HEK293 (cell line): ENCODE measurements at regions not wholly inside any gene's neighbourhood (a gene's known extent, or its start where the extent isn't known, plus 50 kb on each side); places are given as distances from the start of the nearest gene placed in this dataset.

Source experiments
- CTCF ChIA-PET: fragments of 350-600 bp; formaldehyde crosslinking; extraction: SDS; loops from one replicate; lab custom pipeline; 2021; ENCODE audit warnings: antibody characterized with exemption; lab: Yijun Ruan, JAX
- POLR2A ChIA-PET: fragments of 300-600 bp; formaldehyde crosslinking; extraction: SDS; loops from one replicate; lab custom pipeline; 2020; ENCODE audit warnings: antibody characterized with exemption, inconsistent platforms; lab: Yijun Ruan, JAX
- H3K27ac ChIP-seq: fragments of 200-500 bp; sonication (Bioruptor generic); 2 replicates; pipeline ENCODE4 v1.5.1; 2014; ENCODE audit warnings: low read depth, low read length, control low read depth, inconsistent platforms; ENCODE audit errors: extremely low read depth
- H3K36me3 ChIP-seq, 2 experiments: fragments of 200-500 bp in 1 of 2; sonication (Bioruptor generic) in 1 of 2; 1 replicate in 1 of 2; 2 replicates in 1 of 2; pipeline ENCODE4 v1.5.1; 2014 to 2017; ENCODE audit warnings: inconsistent platforms in 2 of 2, low read length in 2 of 2; ENCODE audit not compliant: control insufficient read depth in 2 of 2, insufficient read depth in 1 of 2
- H3K4me1 ChIP-seq: fragments of 200-500 bp; sonication (Bioruptor generic); 2 replicates; pipeline ENCODE4 v1.5.1; 2014; ENCODE audit warnings: mild to moderate bottlenecking, low read length, inconsistent platforms; ENCODE audit not compliant: control insufficient read depth, insufficient read depth
- H3K4me3 ChIP-seq: 2 replicates; pipeline ENCODE4 v1.5.1; 2011; ENCODE audit warnings: low read depth, mild to moderate bottlenecking, control low read depth, low read length, moderate library complexity
- H3K9me3 ChIP-seq: fragments of 200-500 bp; sonication (Bioruptor generic); 2 replicates; pipeline ENCODE4 v1.5.1; 2014; ENCODE audit warnings: low read depth, low read length, inconsistent platforms; ENCODE audit not compliant: control insufficient read depth, insufficient read depth
- BCL11A ChIP-seq: fragments of 450-650 bp; formaldehyde crosslinking; IDR thresholded peaks from 2 replicates; pipeline ENCODE4 v1.5.1; 2016; ENCODE audit warnings: low read depth, missing biosample characterization, missing genetic modification characterization
- MZF1 ChIP-seq: fragments of 450-650 bp; formaldehyde crosslinking; IDR thresholded peaks from 2 replicates; pipeline ENCODE4 v1.5.1; 2017; ENCODE audit warnings: missing biosample characterization, missing genetic modification characterization, borderline replicate concordance
- ZBTB1 ChIP-seq: fragments of 450-650 bp; formaldehyde crosslinking; IDR thresholded peaks from 2 replicates; pipeline ENCODE4 v1.5.1; 2016; ENCODE audit warnings: missing biosample characterization, missing genetic modification characterization
- ZBTB17 ChIP-seq: fragments of 450-650 bp; formaldehyde crosslinking; IDR thresholded peaks from 2 replicates; pipeline ENCODE4 v1.5.1; 2016; ENCODE audit warnings: missing biosample characterization, missing genetic modification characterization
- ZIC2 ChIP-seq: fragments of 450-650 bp; formaldehyde crosslinking; IDR thresholded peaks from 2 replicates; pipeline ENCODE4 v1.5.1; 2016; ENCODE audit warnings: missing biosample characterization, missing genetic modification characterization
- ZNF140 ChIP-seq: fragments of 450-650 bp; formaldehyde crosslinking; IDR thresholded peaks from 2 replicates; pipeline ENCODE4 v1.5.1; 2016; ENCODE audit warnings: missing biosample characterization, missing genetic modification characterization
- ZNF311 ChIP-seq: fragments of 450-650 bp; formaldehyde crosslinking; IDR thresholded peaks from 2 replicates; pipeline ENCODE4 v1.5.1; 2017; ENCODE audit warnings: missing biosample characterization, missing genetic modification characterization, borderline replicate concordance
- ZNF544 ChIP-seq: fragments of 450-650 bp; formaldehyde crosslinking; IDR thresholded peaks from 2 replicates; pipeline ENCODE4 v1.5.0; 2017; ENCODE audit warnings: missing biosample characterization, missing genetic modification characterization
- ZNF623 ChIP-seq: fragments of 450-650 bp; formaldehyde crosslinking; IDR thresholded peaks from 2 replicates; pipeline ENCODE4 v1.5.1; 2016; ENCODE audit warnings: missing biosample characterization, missing genetic modification characterization
- ZNF747 ChIP-seq: fragments of 450-650 bp; formaldehyde crosslinking; IDR thresholded peaks from 2 replicates; pipeline ENCODE4 v1.5.1; 2016; ENCODE audit warnings: missing biosample characterization, missing genetic modification characterization
- ZNF776 ChIP-seq: fragments of 450-650 bp; formaldehyde crosslinking; IDR thresholded peaks from 2 replicates; pipeline ENCODE4 v1.5.0; 2017; ENCODE audit warnings: missing biosample characterization, missing genetic modification characterization, borderline replicate concordance
- ZNF785 ChIP-seq: fragments of 450-650 bp; formaldehyde crosslinking; IDR thresholded peaks from 2 replicates; pipeline ENCODE4 v1.5.1; 2016; ENCODE audit warnings: missing biosample characterization, missing genetic modification characterization
- TF ChIP-seq, protein P1 (sequence below): fragments of 450-650 bp; formaldehyde crosslinking; IDR thresholded peaks from 2 replicates; pipeline ENCODE4 v1.5.1; 2017; ENCODE audit warnings: missing biosample characterization, missing genetic modification characterization
- TF ChIP-seq, protein P2 (sequence below): fragments of 450-650 bp; formaldehyde crosslinking; IDR thresholded peaks from 2 replicates; pipeline ENCODE4 v1.5.1; 2016; ENCODE audit warnings: missing biosample characterization, missing genetic modification characterization
- TF ChIP-seq, protein P3 (sequence below): fragments of 450-650 bp; formaldehyde crosslinking; IDR thresholded peaks from 2 replicates; pipeline ENCODE4 v1.5.1; 2016; ENCODE audit warnings: missing biosample characterization, missing genetic modification characterization
- TF ChIP-seq, protein P4 (sequence below): fragments of 450-650 bp; formaldehyde crosslinking; IDR thresholded peaks from 2 replicates; pipeline ENCODE4 v1.5.1; 2016; ENCODE audit warnings: missing biosample characterization, missing genetic modification characterization

DNA sequence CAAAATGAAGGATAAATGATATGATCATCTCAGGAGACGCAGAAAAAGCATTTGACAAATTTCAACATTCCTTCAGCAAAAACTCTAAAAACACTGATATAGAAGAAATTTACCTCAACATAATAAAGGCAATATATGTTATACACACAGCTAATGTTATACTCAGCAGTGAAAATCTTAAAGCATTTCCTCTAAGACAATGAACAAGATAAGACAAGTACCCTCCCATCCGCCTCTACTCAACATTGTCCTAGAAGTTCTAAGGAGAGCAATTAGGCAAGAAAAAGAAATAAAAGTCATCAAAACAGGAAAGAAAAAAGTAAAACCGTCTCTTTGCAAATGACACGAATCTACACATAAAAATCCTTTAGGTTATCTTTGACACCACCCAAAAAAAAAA is 1432.8 kb downstream of the CDH11 start:
- H3K36me3 ChIP-seq, result no peaks in the 10 kb centered on the region
- TF ChIP-seq, protein P1, sequence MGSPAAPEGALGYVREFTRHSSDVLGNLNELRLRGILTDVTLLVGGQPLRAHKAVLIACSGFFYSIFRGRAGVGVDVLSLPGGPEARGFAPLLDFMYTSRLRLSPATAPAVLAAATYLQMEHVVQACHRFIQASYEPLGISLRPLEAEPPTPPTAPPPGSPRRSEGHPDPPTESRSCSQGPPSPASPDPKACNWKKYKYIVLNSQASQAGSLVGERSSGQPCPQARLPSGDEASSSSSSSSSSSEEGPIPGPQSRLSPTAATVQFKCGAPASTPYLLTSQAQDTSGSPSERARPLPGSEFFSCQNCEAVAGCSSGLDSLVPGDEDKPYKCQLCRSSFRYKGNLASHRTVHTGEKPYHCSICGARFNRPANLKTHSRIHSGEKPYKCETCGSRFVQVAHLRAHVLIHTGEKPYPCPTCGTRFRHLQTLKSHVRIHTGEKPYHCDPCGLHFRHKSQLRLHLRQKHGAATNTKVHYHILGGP (tag by site-specific recombination), result no peak
- TF ChIP-seq, protein P2, sequence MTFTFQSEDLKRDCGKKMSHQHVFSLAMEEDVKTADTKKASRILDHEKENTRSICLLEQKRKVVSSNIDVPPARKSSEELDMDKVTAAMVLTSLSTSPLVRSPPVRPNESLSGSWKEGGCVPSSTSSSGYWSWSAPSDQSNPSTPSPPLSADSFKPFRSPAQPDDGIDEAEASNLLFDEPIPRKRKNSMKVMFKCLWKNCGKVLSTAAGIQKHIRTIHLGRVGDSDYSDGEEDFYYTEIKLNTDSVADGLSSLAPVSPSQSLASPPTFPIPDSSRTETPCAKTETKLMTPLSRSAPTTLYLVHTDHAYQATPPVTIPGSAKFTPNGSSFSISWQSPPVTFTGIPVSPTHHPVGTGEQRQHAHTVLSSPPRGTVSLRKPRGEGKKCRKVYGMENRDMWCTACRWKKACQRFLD, result no peak
- TF ChIP-seq ZNF785 (no peak), ZIC2 (tag by site-specific recombination) (no peak), ZNF544 (tag by site-specific recombination) (no peak)
- H3K27ac ChIP-seq, result no peak overlapping the region
- ChIA-PET POLR2A (no interaction called here), CTCF (interaction anchor here (1.0 kb wide), 1 partner anchor 84 kb away, joined by 3 read pairs; no protein-coding TSS in a partner anchor)
- H3K4me1 ChIP-seq, result no peaks in the 10 kb centered on the region
- H3K4me3 ChIP-seq, result no peak overlapping the region
- H3K9me3 ChIP-seq, result no peaks in the 10 kb centered on the region

DNA sequence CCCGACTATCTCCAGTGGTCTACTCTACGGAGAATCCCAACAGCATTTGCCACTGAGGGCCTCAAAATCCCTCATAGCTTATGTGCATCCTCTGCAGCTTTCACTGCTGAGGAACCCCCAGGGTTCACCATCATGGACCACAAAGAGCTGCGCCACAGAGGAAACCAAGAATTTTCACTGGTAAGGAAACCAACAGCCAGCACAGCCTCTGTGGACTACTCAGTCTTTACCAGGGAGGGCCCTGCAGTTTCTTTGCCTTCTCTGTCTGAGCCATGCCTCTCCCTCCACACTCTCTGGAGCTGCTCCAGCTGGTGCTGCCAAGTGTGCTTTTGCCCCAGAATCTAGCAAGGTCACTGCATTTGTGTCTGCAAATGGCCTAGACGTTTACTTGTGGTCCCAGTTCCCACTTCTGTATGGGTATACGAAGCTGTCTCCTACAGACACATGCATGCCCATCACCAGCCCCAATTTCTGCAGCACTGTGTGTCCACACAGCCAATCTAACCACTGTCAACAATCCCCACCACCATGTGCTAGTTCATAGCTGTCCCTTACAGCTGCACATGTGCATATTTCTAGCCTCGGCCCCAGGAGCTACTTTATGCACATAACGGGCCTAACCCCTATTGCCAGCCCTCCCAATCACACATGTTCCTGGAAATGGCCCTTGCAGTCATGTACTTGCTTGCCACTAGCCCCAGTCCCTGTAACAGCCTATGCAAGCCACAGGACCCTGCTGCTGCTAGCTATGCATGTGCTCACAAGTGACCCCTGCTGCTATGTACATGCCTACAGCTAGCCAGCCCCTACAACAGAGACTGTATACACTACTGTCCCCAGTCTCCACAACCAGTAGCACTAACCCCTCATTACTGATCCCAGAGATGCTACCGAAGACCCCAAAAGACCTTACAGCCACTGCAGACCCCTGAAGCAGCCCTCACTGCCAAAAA is 1437.4 kb downstream of the CDH11 start:
- Histone ChIP-seq H3K36me3 (no peaks in the 10 kb centered on the region), H3K27ac (no peak overlapping the region)
- POLR2A ChIA-PET, result interaction anchor here (0.6 kb wide), 1 partner anchor 164 kb away, joined by 5 read pairs; no protein-coding TSS in a partner anchor
- TF ChIP-seq, protein P3, sequence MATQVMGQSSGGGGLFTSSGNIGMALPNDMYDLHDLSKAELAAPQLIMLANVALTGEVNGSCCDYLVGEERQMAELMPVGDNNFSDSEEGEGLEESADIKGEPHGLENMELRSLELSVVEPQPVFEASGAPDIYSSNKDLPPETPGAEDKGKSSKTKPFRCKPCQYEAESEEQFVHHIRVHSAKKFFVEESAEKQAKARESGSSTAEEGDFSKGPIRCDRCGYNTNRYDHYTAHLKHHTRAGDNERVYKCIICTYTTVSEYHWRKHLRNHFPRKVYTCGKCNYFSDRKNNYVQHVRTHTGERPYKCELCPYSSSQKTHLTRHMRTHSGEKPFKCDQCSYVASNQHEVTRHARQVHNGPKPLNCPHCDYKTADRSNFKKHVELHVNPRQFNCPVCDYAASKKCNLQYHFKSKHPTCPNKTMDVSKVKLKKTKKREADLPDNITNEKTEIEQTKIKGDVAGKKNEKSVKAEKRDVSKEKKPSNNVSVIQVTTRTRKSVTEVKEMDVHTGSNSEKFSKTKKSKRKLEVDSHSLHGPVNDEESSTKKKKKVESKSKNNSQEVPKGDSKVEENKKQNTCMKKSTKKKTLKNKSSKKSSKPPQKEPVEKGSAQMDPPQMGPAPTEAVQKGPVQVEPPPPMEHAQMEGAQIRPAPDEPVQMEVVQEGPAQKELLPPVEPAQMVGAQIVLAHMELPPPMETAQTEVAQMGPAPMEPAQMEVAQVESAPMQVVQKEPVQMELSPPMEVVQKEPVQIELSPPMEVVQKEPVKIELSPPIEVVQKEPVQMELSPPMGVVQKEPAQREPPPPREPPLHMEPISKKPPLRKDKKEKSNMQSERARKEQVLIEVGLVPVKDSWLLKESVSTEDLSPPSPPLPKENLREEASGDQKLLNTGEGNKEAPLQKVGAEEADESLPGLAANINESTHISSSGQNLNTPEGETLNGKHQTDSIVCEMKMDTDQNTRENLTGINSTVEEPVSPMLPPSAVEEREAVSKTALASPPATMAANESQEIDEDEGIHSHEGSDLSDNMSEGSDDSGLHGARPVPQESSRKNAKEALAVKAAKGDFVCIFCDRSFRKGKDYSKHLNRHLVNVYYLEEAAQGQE (tag by site-specific recombination), result no peak
- no peak for TF ChIP-seq ZNF747 (tag by site-specific recombination)
- TF ChIP-seq ZNF140, result no peak
- TF ChIP-seq MZF1 (tag by site-specific recombination), result no peak
- TF ChIP-seq, protein P4, sequence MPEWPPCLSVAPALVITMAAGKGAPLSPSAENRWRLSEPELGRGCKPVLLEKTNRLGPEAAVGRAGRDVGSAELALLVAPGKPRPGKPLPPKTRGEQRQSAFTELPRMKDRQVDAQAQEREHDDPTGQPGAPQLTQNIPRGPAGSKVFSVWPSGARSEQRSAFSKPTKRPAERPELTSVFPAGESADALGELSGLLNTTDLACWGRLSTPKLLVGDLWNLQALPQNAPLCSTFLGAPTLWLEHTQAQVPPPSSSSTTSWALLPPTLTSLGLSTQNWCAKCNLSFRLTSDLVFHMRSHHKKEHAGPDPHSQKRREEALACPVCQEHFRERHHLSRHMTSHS (tag by site-specific recombination), result no peak
- TF ChIP-seq ZNF623 (tag by site-specific recombination), result no peak
- TF ChIP-seq ZNF776, result no peak
- TF ChIP-seq ZBTB17 (tag by site-specific recombination), result no peak
- TF ChIP-seq, all 188 proteins: peak for 0
- no peak overlapping the region for H3K4me3 ChIP-seq
- CTCF ChIA-PET, result interaction anchor here (0.6 kb wide), 1 partner anchor 366 kb away, joined by 3 read pairs; no protein-coding TSS in a partner anchor
- no peaks in the 10 kb centered on the region for H3K4me1 ChIP-seq
- H3K9me3 ChIP-seq, result no peaks in the 10 kb centered on the region

DNA sequence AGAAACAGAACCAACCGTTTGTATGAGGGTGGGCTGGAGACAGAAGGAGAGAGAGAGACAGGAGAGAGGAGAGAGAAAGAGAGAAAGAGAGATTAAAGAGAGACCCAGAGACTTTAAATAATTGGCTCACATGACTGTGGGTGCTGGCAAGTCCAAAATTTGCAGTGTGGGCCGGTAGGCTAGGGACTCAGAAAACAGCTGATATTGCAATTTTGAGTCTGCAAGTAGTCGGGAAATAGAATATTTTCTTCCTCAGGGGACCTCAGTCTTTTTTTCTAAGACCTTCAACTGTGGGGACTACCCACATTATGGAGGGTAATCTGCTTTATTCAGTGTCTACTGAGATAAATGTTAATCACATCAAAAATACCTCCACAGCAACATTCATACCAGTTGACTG is 1439.0 kb downstream of the CDH11 start:
- H3K36me3 ChIP-seq, result no peaks in the 10 kb centered on the region
- no peaks in the 10 kb centered on the region for H3K9me3 ChIP-seq
- ChIA-PET CTCF (no interaction called here), POLR2A (no interaction called here)
- TF ChIP-seq ZNF311 (no peak), BCL11A (tag by site-specific recombination) (no peak), ZBTB1 (tag by site-specific recombination) (no peak)
- H3K4me1 ChIP-seq, result no peaks in the 10 kb centered on the region
- no peak overlapping the region for H3K27ac ChIP-seq
- no peak overlapping the region for H3K4me3 ChIP-seq
